ENCODE measurements at regions not wholly inside any gene's neighbourhood (a gene's known extent, or its start where the extent isn't known, plus 50 kb on each side); places are given as distances from the start of the nearest gene placed in this dataset.

DNA sequence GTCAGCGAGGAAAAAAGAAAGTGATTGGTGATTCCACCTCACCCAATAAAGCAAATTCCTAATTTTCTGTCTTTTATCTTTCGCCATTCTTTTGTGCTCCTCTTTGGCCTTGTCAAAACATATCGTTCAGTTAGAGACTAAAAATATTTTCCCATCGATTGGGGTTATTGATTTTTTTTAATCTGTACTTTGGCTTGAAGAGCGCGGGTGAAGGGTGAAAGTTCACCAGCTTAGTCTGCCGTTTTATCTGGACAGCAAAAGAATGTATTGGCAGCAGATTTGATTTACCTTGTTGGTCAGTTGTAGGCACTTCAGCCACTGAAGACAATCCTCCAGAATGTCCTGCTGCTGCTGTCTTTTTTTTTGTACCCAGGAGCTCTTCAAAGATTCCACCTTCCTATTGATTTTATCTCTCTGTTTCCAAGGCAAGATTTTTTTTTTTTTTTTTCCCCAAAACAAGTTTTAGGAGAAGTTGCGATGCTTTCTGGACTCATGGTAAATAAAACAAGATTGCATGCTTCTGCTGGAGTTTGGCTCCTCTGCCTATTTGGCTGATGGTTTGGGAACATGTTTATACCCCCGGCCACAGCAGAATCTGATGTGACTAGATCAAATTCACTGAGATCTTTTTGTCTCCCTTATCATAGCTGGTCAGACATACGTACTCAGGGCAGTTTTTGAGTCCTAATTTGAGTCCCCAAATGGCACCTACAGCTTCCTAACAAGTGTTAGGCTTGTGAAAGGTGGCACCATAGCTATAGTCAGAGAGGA is 269.3 kb upstream of the ONECUT1 start:
- Histone ChIP-seq H3K9me3 (ENCODE audit: control insufficient read depth in 1 of 2, insufficient read depth in 1 of 2, low read depth in 1 of 2, low read length in 2 of 2) (no peaks in the 10 kb centered on the region), H3K4me2 (ENCODE audit: low read length) (no peak overlapping the region), H3K36me3 (ENCODE audit: control insufficient read depth in 1 of 2, insufficient read depth in 2 of 2, low read length in 2 of 2) (no peaks in the 10 kb centered on the region), H3K27ac (ENCODE audit: low read depth, low read length) (no peak overlapping the region), H2AFZ (ENCODE audit: low read depth, low read length, poor library complexity, severe bottlenecking) (no peak overlapping the region), H3K4me3 (replicated peaks in 1 of 2; ENCODE audit: low read depth in 1 of 2, low read length in 2 of 2) (no peak overlapping the region), H3K9me2 (ENCODE audit: insufficient read depth) (no peaks in the 10 kb centered on the region), H3K4me1 (ENCODE audit: control insufficient read depth in 1 of 2, insufficient read depth in 2 of 2, low read length in 2 of 2) (no peaks in the 10 kb centered on the region), H3K79me2 (ENCODE audit: insufficient read depth, low read length) (no peaks in the 10 kb centered on the region), H3K27me3 (ENCODE audit: insufficient read depth, low read length) (no peaks in the 10 kb centered on the region), H4K20me1 (ENCODE audit: insufficient read depth) (no peaks in the 10 kb centered on the region), H3K9ac (ENCODE audit: low read length) (no peak overlapping the region)
- intact Hi-C loops (cut with micrococcal nuclease) = no loop called here
- ATAC-seq (no peak), DNase-seq (ENCODE audit: low read depth, low spot score) (no peak)
- no TSS peak for BruUV-seq (replicated peaks)
- RAD21 ChIA-PET (ENCODE audit: low non-redundant PET in 1 of 2, low total read pairs in 2 of 2, uncharacterized antibody in 2 of 2, unreplicated experiment in 2 of 2) = no interaction called here
- CTCF ChIA-PET = no interaction called here
- POLR2A ChIA-PET = no interaction called here
- TF ChIP-seq ATF3 (IDR thresholded peaks at IDR 0.05) (no peak), CTCF (IDR thresholded peaks at IDR 0.05 in 2 of 3, conservative IDR thresholded peaks at IDR 0.05 in 1 of 3; ENCODE audit: borderline replicate concordance in 1 of 3, insufficient read depth in 1 of 3, low read depth in 2 of 3, low read length in 2 of 3) (no peak), SRF (IDR thresholded peaks at IDR 0.05; ENCODE audit: low read depth) (no peak), POLR2A (IDR thresholded peaks at IDR 0.05; ENCODE audit: borderline replicate concordance, extremely low read depth, insufficient read depth, insufficient read length) (no peak), REST (IDR thresholded peaks at IDR 0.05; ENCODE audit: low read depth) (no peak), ZFX (IDR thresholded peaks at IDR 0.05) (no peak), SP1 (IDR thresholded peaks at IDR 0.05; ENCODE audit: low read depth) (no peak)
